Sciatic nerve (tissue), 2 donors: ENCODE measurements at regions not wholly inside any gene's neighbourhood (a gene's known extent, or its start where the extent isn't known, plus 50 kb on each side); places are given as distances from the start of the nearest gene placed in this dataset.

ENCODE experiments used
- ATAC-seq: fragments of 200-7000 bp; cut with Tn5 transposase; one replicate; pipeline ENCODE4 v1.9.1; 2020; ENCODE audit warnings: mild to moderate bottlenecking, moderate library complexity
- DNase-seq: peaks from one replicate; pipeline ENCODE4 v3.0.0-alpha.2; 2020; ENCODE audit warnings: low spot score
- intact Hi-C: fragments of 100-400 bp; cut with DNase I; formaldehyde crosslinking; loops from one replicate; pipeline ENCODE4 v1.14.2; 2022
- donor health status: DM: no; HTN: no; CAD: no.
- donor health status: DM: no; HTN: no; CAD: no.

- ATAC-seq (no peak), DNase-seq (no peak)
- intact Hi-C loops, result no loop called here
Observed at GRCh38 chr15:39474657-39475056, 106.2 kb upstream of the THBS1 start.

- ATAC-seq (no peak), DNase-seq (no peak)
- intact Hi-C loops, result loop anchor here (2.0 kb wide), 1 partner anchor 58 kb away; no protein-coding TSS in a partner anchor
Observed at GRCh38 chr15:39478996-39479395, 101.9 kb upstream of the THBS1 start.

GRCh38 chr15:39479911-39480310, 101.0 kb upstream of the THBS1 start:
- no peak for ATAC-seq
- intact Hi-C loops, result loop anchor here (2.0 kb wide), 1 partner anchor 57 kb away; no protein-coding TSS in a partner anchor
- DNase-seq, result no peak

GRCh38 chr15:39482459-39482858, 98.4 kb upstream of the THBS1 start:
- DNase-seq (no peak), ATAC-seq (no peak)
- intact Hi-C loops, result no loop called here

GRCh38 chr15:39486621-39487457, 94.0 kb upstream of the THBS1 start:
- DNase-seq (no peak), ATAC-seq (no peak)
- intact Hi-C loops, result no loop called here

GRCh38 chr15:39487458-39487735, 93.5 kb upstream of the THBS1 start:
- DNase-seq, result no peak
- intact Hi-C loops, result no loop called here
- ATAC-seq, result no peak

- DNase-seq, result no peak
- intact Hi-C loops, result no loop called here
- peak; percentile 86 for ATAC-seq
Observed at GRCh38 chr15:39488516-39488915, 92.4 kb upstream of the THBS1 start.

GRCh38 chr15:39488961-39489360, 91.9 kb upstream of the THBS1 start:
- ATAC-seq, result no peak
- DNase-seq, result no peak
- intact Hi-C loops, result no loop called here

GRCh38 chr15:39491115-39491885, 89.6 kb upstream of the THBS1 start:
- intact Hi-C loops, result no loop called here
- DNase-seq (no peak), ATAC-seq (no peak)

GRCh38 chr15:39491886-39492490, 88.9 kb upstream of the THBS1 start:
- intact Hi-C loops, result no loop called here
- peak; percentile 52 for ATAC-seq

GRCh38 chr15:39493424-39494067, 87.3 kb upstream of the THBS1 start:
- DNase-seq (no peak), ATAC-seq (no peak)
- intact Hi-C loops, result no loop called here

More at GRCh38 chr15:39491886-39492490, 88.9 kb upstream of the THBS1 start:
- DNase-seq, result no peak

GRCh38 chr15:39494462-39494861, 86.4 kb upstream of the THBS1 start:
- ATAC-seq (no peak), DNase-seq (no peak)
- intact Hi-C loops, result no loop called here

GRCh38 chr15:39495871-39496840, 84.7 kb upstream of the THBS1 start:
- DNase-seq (no peak), ATAC-seq (peak; percentile 81)
- intact Hi-C loops, result loop anchor here (5.0 kb wide), 1 partner anchor 1276 kb away; no protein-coding TSS in a partner anchor

- intact Hi-C loops, result loop anchor here (5.0 kb wide), 1 partner anchor 1275 kb away; no protein-coding TSS in a partner anchor
- DNase-seq, result no peak
- ATAC-seq, result no peak
Observed at GRCh38 chr15:39497016-39497758, 83.7 kb upstream of the THBS1 start.

- no peak for ATAC-seq
- intact Hi-C loops, result loop anchor here (5.0 kb wide), 1 partner anchor 1274 kb away; no protein-coding TSS in a partner anchor
Observed at GRCh38 chr15:39497759-39498565, 82.9 kb upstream of the THBS1 start.

GRCh38 chr15:39498629-39499028, 82.2 kb upstream of the THBS1 start:
- intact Hi-C loops, result loop anchor here (5.0 kb wide), 1 partner anchor 1274 kb away; no protein-coding TSS in a partner anchor
- DNase-seq, result no peak
- ATAC-seq, result peak; percentile 23

More at GRCh38 chr15:39497759-39498565, 82.9 kb upstream of the THBS1 start:
- DNase-seq, result no peak

- intact Hi-C loops, result loop anchor here (5.0 kb wide), 1 partner anchor 1273 kb away; no protein-coding TSS in a partner anchor
- ATAC-seq, result no peak
- DNase-seq, result no peak
Observed at GRCh38 chr15:39499042-39499441, 81.8 kb upstream of the THBS1 start.
